ENCODE measurements at regions not wholly inside any gene's neighbourhood (a gene's known extent, or its start where the extent isn't known, plus 50 kb on each side); places are given as distances from the start of the nearest gene placed in this dataset.

- ChIA-PET RAD21 (ENCODE audit: unreplicated experiment) (no interaction called here), SMC1A (ENCODE audit: uncharacterized antibody, unreplicated experiment) (no interaction called here), POLR2A (interaction anchor here (0.6 kb wide), 1 partner anchor 965 kb away, joined by 3 read pairs; no protein-coding TSS in a partner anchor), CTCF (interaction anchor here (0.6 kb wide), 1 partner anchor 10 kb away, joined by 3 read pairs; no protein-coding TSS in a partner anchor)
- intact Hi-C loops (cut with micrococcal nuclease; ENCODE audit: unreplicated experiment) = no loop called here
- BruUV-seq (replicated peaks) = no TSS peak
- no peaks in the 10 kb centered on the region for H3K36me3 ChIP-seq (ENCODE audit: control insufficient read depth in 2 of 2, insufficient read depth in 2 of 2, low read length in 1 of 2)
- no peaks in the 10 kb centered on the region for H3K4me1 ChIP-seq (ENCODE audit: control insufficient read depth, insufficient read depth, low read length)
- in situ Hi-C loops (cut with MboI) = no loop called here
- H3K9me3 ChIP-seq (replicated peaks; ENCODE audit: control insufficient read depth, insufficient read depth, low read length) = no peaks in the 10 kb centered on the region
- H3K79me2 ChIP-seq (ENCODE audit: control insufficient read depth, insufficient read depth, low read length) = no peaks in the 10 kb centered on the region
- no peak for FAIRE-seq
- ATAC-seq = no peak
- WGBS (ENCODE audit: insufficient coverage, insufficient replicate concordance, low lambda C conversion rate, missing lambda C conversion rate) = 21% methylated on average over 2 of the region's 2 CpGs
- H3K27ac ChIP-seq (ENCODE audit: control insufficient read depth, insufficient read depth) = no peak overlapping the region
- H2AFZ ChIP-seq (ENCODE audit: control insufficient read depth, low read depth, low read length) = no peak overlapping the region
- no peak for DNase-seq (ENCODE audit: low read depth, low spot score)
- no peak overlapping the region for H3K4me2 ChIP-seq (ENCODE audit: control insufficient read depth, insufficient read depth)
- H4K20me1 ChIP-seq (ENCODE audit: control insufficient read depth, insufficient read depth) = no peaks in the 10 kb centered on the region
- H3K4me3 ChIP-seq = no peak overlapping the region
- no peaks in the 10 kb centered on the region for H3K27me3 ChIP-seq (replicated peaks in 1 of 2; ENCODE audit: control insufficient read depth in 2 of 2, insufficient read depth in 2 of 2, low read length in 1 of 2)
- H3K9ac ChIP-seq (ENCODE audit: control insufficient read depth, insufficient read depth, low read length) = no peak overlapping the region
- no peak for TF ChIP-seq IRF4 (IDR thresholded peaks at IDR 0.05; ENCODE audit: low read depth, low read length)
- no peak for TF ChIP-seq MTA2 (IDR thresholded peaks at IDR 0.05; ENCODE audit: low read depth)
- TF ChIP-seq RAD51 (IDR thresholded peaks at IDR 0.05) = no peak
- no peak for TF ChIP-seq ATF2 (IDR thresholded peaks at IDR 0.05; ENCODE audit: low read length)
- TF ChIP-seq WRNIP1 (IDR thresholded peaks at IDR 0.05; ENCODE audit: borderline replicate concordance, low read depth, low read length) = no peak
- no peak for TF ChIP-seq SUPT20H (IDR thresholded peaks at IDR 0.05; ENCODE audit: borderline replicate concordance, control insufficient read depth, low read depth, low read length)
- no peak for TF ChIP-seq PAX8 (IDR thresholded peaks at IDR 0.05)
- TF ChIP-seq ZNF207 (IDR thresholded peaks at IDR 0.05; ENCODE audit: borderline replicate concordance) = no peak
- TF ChIP-seq NBN (IDR thresholded peaks at IDR 0.05) = no peak
- no peak for TF ChIP-seq NFYA (IDR thresholded peaks at IDR 0.05; ENCODE audit: borderline replicate concordance, low read depth, low read length)
- TF ChIP-seq ELK1 (IDR thresholded peaks at IDR 0.05; ENCODE audit: low read depth, low read length) = no peak
- TF ChIP-seq BCLAF1 (IDR thresholded peaks at IDR 0.05) = no peak
- TF ChIP-seq POLR2AphosphoS5 (IDR thresholded peaks at IDR 0.05; ENCODE audit: low read length) = no peak
- no peak for TF ChIP-seq ZNF687 (IDR thresholded peaks at IDR 0.05)
- TF ChIP-seq MYC (IDR thresholded peaks at IDR 0.05; ENCODE audit: insufficient read depth, insufficient read length, insufficient replicate concordance, low read length, severe bottlenecking) = no peak
- TF ChIP-seq SPI1 (IDR thresholded peaks at IDR 0.05; ENCODE audit: borderline replicate concordance, insufficient read depth, low read depth, low read length) = no peak
- no peak for TF ChIP-seq FOS (IDR thresholded peaks at IDR 0.05; ENCODE audit: borderline replicate concordance, extremely low read depth, insufficient read length)
These were observed 161.2 kb upstream of the DTNA start for GRCh38 chr18:34548973-34549294.

Data from GM12878 (cell line).